ENCODE measurements at regions not wholly inside any gene's neighbourhood (a gene's known extent, or its start where the extent isn't known, plus 50 kb on each side); places are given as distances from the start of the nearest gene placed in this dataset.

GRCh38 chr5:54621048-54621447, 103.5 kb downstream of the SNX18 start:
- TF ChIP-seq CTCF (IDR thresholded peaks at IDR 0.05; ENCODE audit: low read length): no peak
- no peak for TF ChIP-seq EZH2 (optimal IDR thresholded peaks at IDR 0.05; ENCODE audit: low read depth, low read length)
- no peak for TF ChIP-seq EZH2phosphoT487 (IDR thresholded peaks at IDR 0.05; ENCODE audit: low read length)
